ENCODE measurements at regions not wholly inside any gene's neighbourhood (a gene's known extent, or its start where the extent isn't known, plus 50 kb on each side); places are given as distances from the start of the nearest gene placed in this dataset.

- TF ChIP-seq CTCF (IDR thresholded peaks at IDR 0.05; ENCODE audit: extremely low read depth, missing control alignments) = no peak
- no peak for DNase-seq (ENCODE audit: low spot score)
Observed at GRCh38 chr13:34189946-34190345, 372.0 kb downstream of the RFC3 start.

GRCh38 chr13:34201050-34201913 is 383.3 kb downstream of the RFC3 start:
- DNase-seq (ENCODE audit: low spot score) = no peak
- no peak for TF ChIP-seq CTCF (IDR thresholded peaks at IDR 0.05; ENCODE audit: extremely low read depth, missing control alignments)

GRCh38 chr13:34207334-34207733 is 389.4 kb downstream of the RFC3 start:
- TF ChIP-seq CTCF (IDR thresholded peaks at IDR 0.05; ENCODE audit: extremely low read depth, missing control alignments) = no peak
- no peak for DNase-seq (ENCODE audit: low spot score)

- DNase-seq (ENCODE audit: low spot score) = no peak
- TF ChIP-seq CTCF (IDR thresholded peaks at IDR 0.05; ENCODE audit: extremely low read depth, missing control alignments) = no peak
Observed at GRCh38 chr13:34207872-34208271, 389.9 kb downstream of the RFC3 start.

DNA sequence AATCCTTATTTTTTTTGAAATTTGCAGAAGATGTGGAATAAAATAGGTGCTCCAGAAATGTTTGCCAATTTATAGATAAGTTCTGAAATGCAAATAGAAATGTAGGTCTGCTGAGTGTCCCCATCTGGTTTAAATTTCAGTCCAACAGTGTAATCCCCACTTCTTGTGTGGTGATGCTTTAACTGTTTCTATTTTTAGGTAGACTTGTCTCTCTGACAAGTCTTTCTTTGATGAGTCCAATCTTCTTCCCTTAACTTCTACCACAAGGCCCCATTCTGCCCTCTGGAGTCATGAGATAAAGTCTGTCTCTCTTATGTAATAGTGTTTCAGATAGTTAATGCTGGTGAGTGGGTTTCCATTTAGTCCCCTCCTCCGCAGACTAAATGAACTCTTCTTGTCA is 390.4 kb downstream of the RFC3 start:
- no peak for DNase-seq (ENCODE audit: low spot score)
- TF ChIP-seq CTCF (IDR thresholded peaks at IDR 0.05; ENCODE audit: extremely low read depth, missing control alignments) = no peak

GRCh38 chr13:34210341-34210740 is 392.4 kb downstream of the RFC3 start:
- DNase-seq (ENCODE audit: low spot score) = no peak
- TF ChIP-seq CTCF (IDR thresholded peaks at IDR 0.05; ENCODE audit: extremely low read depth, missing control alignments) = no peak

GRCh38 chr13:34214686-34215085 is 396.7 kb downstream of the RFC3 start:
- no peak for DNase-seq (ENCODE audit: low spot score)

More at GRCh38 chr13:34214686-34215085, 396.7 kb downstream of the RFC3 start:
- TF ChIP-seq CTCF (IDR thresholded peaks at IDR 0.05; ENCODE audit: extremely low read depth, missing control alignments) = no peak
